Esophagus muscularis mucosa (tissue), 4 donors: ENCODE measurements at regions not wholly inside any gene's neighbourhood (a gene's known extent, or its start where the extent isn't known, plus 50 kb on each side); places are given as distances from the start of the nearest gene placed in this dataset.
A peak's percentile ranks its signal among the peaks of the same experiment; 100 is the strongest.

ENCODE experiments used
- DNase-seq: peaks from one replicate; pipeline ENCODE4 v3.0.0-alpha.2; 2017; ENCODE audit errors: extremely low spot score
- H3K27ac ChIP-seq, 4 donors: fragments of 200-600 bp; sonication (generic); replicated peaks in 1 of 4; 1 replicate in 3 of 4; 2 replicates in 1 of 4; pipeline ENCODE4 v1.5.1; 2016 to 2019; ENCODE audit warnings: mild to moderate bottlenecking in 1 of 4
- H3K27me3 ChIP-seq, 4 donors: fragments of 200-600 bp; sonication (generic); one replicate each; pipeline versions ENCODE4 v1.5.1 to v1.6.0; 2016 to 2019
- H3K36me3 ChIP-seq, 4 donors: fragments of 200-600 bp; sonication (generic); one replicate each; pipeline ENCODE4 v1.5.1; 2016 to 2019
- H3K4me1 ChIP-seq, 4 donors: fragments of 200-600 bp; sonication (generic); one replicate each; pipeline ENCODE4 v1.5.1; 2016 to 2019
- H3K4me3 ChIP-seq, 4 donors: fragments of 200-600 bp; sonication (generic); 1 replicate in 2 of 4; 2 replicates in 2 of 4; pipeline ENCODE4 v1.5.1; 2016 to 2019; ENCODE audit warnings: mild to moderate bottlenecking in 4 of 4, moderate library complexity in 1 of 4
- H3K9me3 ChIP-seq, 4 donors: fragments of 200-600 bp; sonication (generic); 1 replicate in 3 of 4; 2 replicates in 1 of 4; pipeline ENCODE4 v1.5.1; 2016 to 2019
- EP300 ChIP-seq: sonication (generic); formaldehyde crosslinking; IDR thresholded peaks from one replicate; pipeline ENCODE4 v1.6.1; 2017; ENCODE audit warnings: antibody characterized with exemption
- POLR2A ChIP-seq: fragments of 450-650 bp; IDR thresholded peaks from one replicate; pipeline ENCODE4 v1.6.1; 2017; ENCODE audit warnings: antibody characterized with exemption, moderate library complexity, mild to moderate bottlenecking, low read depth
- POLR2AphosphoS5 ChIP-seq, 2 donors: sonication (generic); formaldehyde crosslinking; IDR thresholded peaks; one replicate each; pipeline ENCODE4 v1.6.1; 2017; ENCODE audit warnings: antibody characterized with exemption in 2 of 2
- WGBS: methylation state at CpG from one replicate; pipeline ENCODE4 v1.1.5; 2018; 5-methylcytosine and 5-hydroxymethylcytosine counted together
- intact Hi-C: fragments of 100-400 bp; cut with DNase I; formaldehyde crosslinking; loops from one replicate; pipeline ENCODE4 v1.15.1; 2023
- TF ChIP-seq, protein P1 (sequence below), 3 experiments: fragments of 200-600 bp in 2 of 3; fragments of 450-650 bp in 1 of 3; sonication (generic) in 2 of 3; IDR thresholded peaks; one replicate each; pipeline ENCODE4 v1.5.1; 2017 to 2019; ENCODE audit warnings: antibody characterized with exemption in 3 of 3, mild to moderate bottlenecking in 2 of 3, moderate library complexity in 1 of 3

DNA sequence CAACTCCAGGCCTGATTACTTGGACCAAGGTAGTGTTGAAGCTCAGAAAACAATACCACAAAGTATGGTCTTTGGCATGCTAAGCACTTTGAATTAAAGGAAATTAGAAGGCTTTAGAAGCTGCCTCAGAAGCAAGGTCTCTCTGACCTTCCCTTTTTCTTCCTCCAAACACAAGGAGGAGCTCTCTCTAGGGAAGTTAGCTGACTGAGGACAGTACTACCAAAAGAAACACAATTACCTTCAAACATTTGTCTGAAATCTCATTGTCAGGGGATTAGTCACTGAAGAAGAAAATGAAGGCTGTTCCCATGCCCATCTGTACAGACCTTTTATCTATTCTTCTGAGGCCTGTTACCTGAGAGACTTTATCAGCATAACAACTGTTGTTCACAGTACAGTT, 279.3 kb downstream of the CDH20 start:
- no peak for DNase-seq
- Histone ChIP-seq H3K27ac (no peak overlapping the region), H3K4me3 (no peak overlapping the region), H3K27me3 (no peaks in the 10 kb centered on the region), H3K36me3 (no peaks in the 10 kb centered on the region), H3K4me1 (peaks cover 0 to 5% (median 0%) of the 10 kb centered on the region in 4 donors), H3K9me3 (no peaks in the 10 kb centered on the region)
- no peak for TF ChIP-seq POLR2AphosphoS5 (IDR thresholded peaks at IDR 0.05)
- no peak for TF ChIP-seq EP300
- TF ChIP-seq, protein P1, sequence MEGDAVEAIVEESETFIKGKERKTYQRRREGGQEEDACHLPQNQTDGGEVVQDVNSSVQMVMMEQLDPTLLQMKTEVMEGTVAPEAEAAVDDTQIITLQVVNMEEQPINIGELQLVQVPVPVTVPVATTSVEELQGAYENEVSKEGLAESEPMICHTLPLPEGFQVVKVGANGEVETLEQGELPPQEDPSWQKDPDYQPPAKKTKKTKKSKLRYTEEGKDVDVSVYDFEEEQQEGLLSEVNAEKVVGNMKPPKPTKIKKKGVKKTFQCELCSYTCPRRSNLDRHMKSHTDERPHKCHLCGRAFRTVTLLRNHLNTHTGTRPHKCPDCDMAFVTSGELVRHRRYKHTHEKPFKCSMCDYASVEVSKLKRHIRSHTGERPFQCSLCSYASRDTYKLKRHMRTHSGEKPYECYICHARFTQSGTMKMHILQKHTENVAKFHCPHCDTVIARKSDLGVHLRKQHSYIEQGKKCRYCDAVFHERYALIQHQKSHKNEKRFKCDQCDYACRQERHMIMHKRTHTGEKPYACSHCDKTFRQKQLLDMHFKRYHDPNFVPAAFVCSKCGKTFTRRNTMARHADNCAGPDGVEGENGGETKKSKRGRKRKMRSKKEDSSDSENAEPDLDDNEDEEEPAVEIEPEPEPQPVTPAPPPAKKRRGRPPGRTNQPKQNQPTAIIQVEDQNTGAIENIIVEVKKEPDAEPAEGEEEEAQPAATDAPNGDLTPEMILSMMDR (IDR thresholded peaks at IDR 0.05), result no peak
- no peak for TF ChIP-seq POLR2A
- intact Hi-C loops, result no loop called here

DNA sequence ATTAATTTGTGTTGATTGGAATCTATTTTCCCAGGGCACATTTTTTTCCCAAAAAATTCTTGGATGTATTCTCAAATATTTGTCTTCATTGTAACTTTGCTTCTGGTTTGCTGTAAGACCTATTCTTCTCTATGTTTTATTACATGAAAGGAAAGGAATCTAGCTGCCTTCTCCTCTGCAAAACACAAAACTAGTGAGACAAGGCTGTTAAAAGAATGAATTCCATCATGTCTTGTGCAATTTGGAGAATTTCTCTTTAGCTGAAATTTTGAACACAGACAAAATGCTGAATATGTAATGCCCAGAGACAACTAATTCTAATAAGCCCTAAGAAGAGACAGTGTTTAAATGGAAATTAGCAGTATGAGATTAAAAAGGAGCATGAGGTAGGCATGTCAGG, 275.9 kb downstream of the CDH20 start:
- Histone ChIP-seq H3K9me3 (no peaks in the 10 kb centered on the region), H3K27ac (no peak overlapping the region), H3K4me1 (peaks cover 8 to 19% (median 14%) of the 10 kb centered on the region in 4 donors), H3K27me3 (peaks cover 0 to 8% (median 0%) of the 10 kb centered on the region in 4 donors), H3K4me3 (no peak overlapping the region), H3K36me3 (no peaks in the 10 kb centered on the region)
- no peak for DNase-seq
- TF ChIP-seq, protein P1 (IDR thresholded peaks at IDR 0.05), result no peak
- TF ChIP-seq POLR2AphosphoS5 (IDR thresholded peaks at IDR 0.05) (no peak), EP300 (no peak), POLR2A (no peak)
- intact Hi-C loops, result no loop called here

DNA sequence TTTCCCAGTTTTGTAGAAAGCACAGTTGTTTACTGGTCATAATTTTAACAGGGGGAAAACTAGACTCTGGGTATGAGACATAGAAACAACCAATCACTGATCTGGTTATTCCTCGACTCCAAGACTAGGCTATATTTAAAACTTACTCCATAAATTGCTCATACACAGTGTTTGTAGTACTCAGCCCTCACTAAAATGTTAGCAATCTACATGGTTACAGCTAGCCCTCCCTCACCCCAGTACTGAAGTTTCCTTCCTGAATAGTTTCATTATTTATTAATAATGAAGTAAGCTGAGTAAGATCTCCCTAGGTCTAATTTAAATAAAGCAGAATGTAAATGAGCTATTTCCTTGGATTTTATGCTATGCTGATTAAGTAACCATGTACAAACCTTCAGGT, 275.1 kb downstream of the CDH20 start:
- Histone ChIP-seq H3K36me3 (no peaks in the 10 kb centered on the region), H3K4me3 (no peak overlapping the region), H3K27ac (no peak overlapping the region), H3K27me3 (peaks cover 0 to 9% (median 0%) of the 10 kb centered on the region in 4 donors), H3K4me1 (peaks cover 8 to 19% (median 14%) of the 10 kb centered on the region in 4 donors), H3K9me3 (no peaks in the 10 kb centered on the region)
- no peak for TF ChIP-seq POLR2AphosphoS5 (IDR thresholded peaks at IDR 0.05)
- TF ChIP-seq, protein P1 (IDR thresholded peaks at IDR 0.05), result no peak
- no peak for TF ChIP-seq EP300
- no peak for TF ChIP-seq POLR2A
- 76% methylated on average over 1 of the region's 1 CpG for WGBS
- no peak for DNase-seq
- intact Hi-C loops, result no loop called here

DNA sequence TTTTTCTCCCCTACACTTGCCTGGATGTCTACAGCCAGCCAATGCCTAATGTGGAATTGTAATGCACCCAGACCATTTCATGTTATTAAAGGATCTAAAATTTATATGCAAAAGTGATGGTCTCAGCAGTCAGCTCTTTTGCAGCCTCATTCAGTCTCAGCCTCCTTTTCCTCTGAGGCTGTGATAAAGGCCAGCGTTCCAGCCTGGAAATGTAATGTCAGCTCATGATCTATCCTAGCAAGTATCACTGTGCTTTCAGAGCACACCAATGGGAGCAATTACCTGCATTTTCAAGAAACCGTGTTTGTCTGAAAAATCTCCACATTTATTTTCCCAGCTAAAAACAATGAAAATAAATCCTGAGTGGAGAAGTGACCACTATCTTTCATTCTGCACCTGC, 274.6 kb downstream of the CDH20 start:
- WGBS, result 88% methylated on average over 2 of the region's 2 CpGs
- H3K4me3 ChIP-seq, result no peak overlapping the region
- H3K9me3 ChIP-seq, result no peaks in the 10 kb centered on the region
- TF ChIP-seq, protein P1 (IDR thresholded peaks at IDR 0.05), result no peak
- TF ChIP-seq EP300 (no peak), POLR2A (no peak), POLR2AphosphoS5 (IDR thresholded peaks at IDR 0.05) (no peak)
- no peak overlapping the region for H3K27ac ChIP-seq
- peaks cover 8 to 19% (median 14%) of the 10 kb centered on the region in 4 donors for H3K4me1 ChIP-seq
- H3K27me3 ChIP-seq, result peaks cover 0 to 13% (median 0%) of the 10 kb centered on the region in 4 donors
- DNase-seq, result no peak
- intact Hi-C loops, result no loop called here
- no peaks in the 10 kb centered on the region for H3K36me3 ChIP-seq

DNA sequence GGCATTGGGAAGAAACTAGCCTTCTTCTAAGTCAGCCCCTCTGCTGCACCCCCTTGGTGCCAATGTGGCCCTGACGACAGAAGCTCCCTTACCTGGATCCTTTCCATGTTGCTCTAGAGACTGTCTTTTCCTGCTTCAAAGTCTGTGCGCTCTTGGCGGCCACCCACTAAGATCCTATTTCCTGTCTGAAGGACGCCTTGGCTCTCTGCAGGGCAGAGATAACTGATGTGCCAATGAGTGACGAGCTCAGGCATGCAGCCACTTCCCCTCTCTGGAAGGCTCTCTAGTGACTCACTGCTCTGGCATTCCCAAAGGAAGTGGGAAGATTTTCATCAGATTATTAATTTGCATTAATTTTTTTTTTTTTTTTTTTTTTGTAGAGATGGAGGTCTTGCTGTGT, 273.5 kb downstream of the CDH20 start:
- no peaks in the 10 kb centered on the region for H3K9me3 ChIP-seq
- intact Hi-C loops, result no loop called here
- peaks cover 0 to 13% (median 0%) of the 10 kb centered on the region in 4 donors for H3K27me3 ChIP-seq
- 10% methylated on average over 5 of the region's 5 CpGs for WGBS
- peak overlapping the region in 2 of 4 donors; percentile 10 to 39 for H3K27ac ChIP-seq
- DNase-seq, result no peak
- H3K4me3 ChIP-seq, result peak overlapping the region; percentile 3 to 24 (median 15)
- no peaks in the 10 kb centered on the region for H3K36me3 ChIP-seq
- H3K4me1 ChIP-seq, result peaks cover 8 to 19% (median 14%) of the 10 kb centered on the region in 4 donors
- TF ChIP-seq POLR2AphosphoS5 (IDR thresholded peaks at IDR 0.05), result peak; percentile 67 to 70
- TF ChIP-seq, protein P1 (IDR thresholded peaks at IDR 0.05), result no peak
